ENCODE measurements at regions not wholly inside any gene's neighbourhood (a gene's known extent, or its start where the extent isn't known, plus 50 kb on each side); places are given as distances from the start of the nearest gene placed in this dataset.
A peak's percentile ranks its signal among the peaks of the same experiment; 100 is the strongest.

- 34% methylated on average over 2 of the region's 2 CpGs for WGBS (ENCODE audit: missing lambda C conversion rate)
Observed at GRCh38 chr9:71612889-71613288, 155.4 kb downstream of the CEMIP2 start.

GRCh38 chr9:71609448-71609830, 158.9 kb downstream of the CEMIP2 start:
- no peak overlapping the region for H3K4me3 ChIP-seq
- no peak overlapping the region; a peak in 1 of 6 replicates for H3K27ac ChIP-seq
- POLR2A ChIA-PET = no interaction called here
- DNase-seq (ENCODE audit: low read depth in 1 of 2, low spot score in 1 of 2) (no peak), FAIRE-seq (no peak), ATAC-seq (no peak)
- H3K4me2 ChIP-seq = peak overlapping the region; percentile 32; the same call in 1 of the 3 replicates
- WGBS (ENCODE audit: missing lambda C conversion rate) = 85% methylated on average over 1 of the region's 1 CpG
- H3K9me3 ChIP-seq = peaks cover 12% of the 10 kb centered on the region; the same call in 2 of the 3 replicates
- CTCF ChIA-PET = interaction anchor here (1.0 to 1.4 kb wide), 2 partner anchors 19 to 85 kb away, joined by 3 read pairs; no protein-coding TSS in a partner anchor
- peaks cover 18% of the 10 kb centered on the region for H3K4me1 ChIP-seq
- TF ChIP-seq USF2 (IDR thresholded peaks at IDR 0.05) (no peak), HDAC2 (IDR thresholded peaks at IDR 0.05) (no peak), TFCP2L1 (CRISPR knock-in tag; IDR thresholded peaks at IDR 0.05) (no peak), KDM5A (IDR thresholded peaks at IDR 0.05) (no peak), CBX8 (IDR thresholded peaks at IDR 0.05) (no peak), RNF2 (IDR thresholded peaks at IDR 0.05; ENCODE audit: borderline replicate concordance, low read depth) (no peak), RCOR1 (IDR thresholded peaks at IDR 0.05; ENCODE audit: low read depth, low read length) (no peak), CEBPB (IDR thresholded peaks at IDR 0.05) (no peak), CBX2 (IDR thresholded peaks at IDR 0.05; ENCODE audit: borderline replicate concordance, low read depth) (no peak), EHF (CRISPR knock-in tag; IDR thresholded peaks at IDR 0.05) (no peak), HES2 (IDR thresholded peaks at IDR 0.05) (no peak), POLR2A (IDR thresholded peaks at IDR 0.05; ENCODE audit: low read length) (no peak), NR3C1 (IDR thresholded peaks at IDR 0.05) (no peak), RFX5 (IDR thresholded peaks at IDR 0.05) (no peak), CHD2 (IDR thresholded peaks at IDR 0.05; ENCODE audit: low read length, partially characterized antibody) (no peak)

More at GRCh38 chr9:71612889-71613288, 155.4 kb downstream of the CEMIP2 start:
- peaks cover 18% of the 10 kb centered on the region; the same call in 2 of the 3 replicates for H3K9me3 ChIP-seq
- H3K4me1 ChIP-seq = peaks cover 11% of the 10 kb centered on the region; the same call in 2 of the 3 replicates
- no peak overlapping the region for H3K27ac ChIP-seq
- ChIA-PET POLR2A (no interaction called here), CTCF (interaction anchor here (0.9 to 3.5 kb wide), 5 partner anchors 8 to 206 kb away, joined by 3 to 17 read pairs (median 4); no protein-coding TSS in a partner anchor)
- no peak for ATAC-seq
- FAIRE-seq = no peak
- no peak overlapping the region for H3K4me2 ChIP-seq
- no peak for DNase-seq (ENCODE audit: low read depth in 1 of 2, low spot score in 1 of 2)
- TF ChIP-seq ESRRA (IDR thresholded peaks at IDR 0.05; ENCODE audit: borderline replicate concordance, low read length) = no peak
- TF ChIP-seq, protein P1, sequence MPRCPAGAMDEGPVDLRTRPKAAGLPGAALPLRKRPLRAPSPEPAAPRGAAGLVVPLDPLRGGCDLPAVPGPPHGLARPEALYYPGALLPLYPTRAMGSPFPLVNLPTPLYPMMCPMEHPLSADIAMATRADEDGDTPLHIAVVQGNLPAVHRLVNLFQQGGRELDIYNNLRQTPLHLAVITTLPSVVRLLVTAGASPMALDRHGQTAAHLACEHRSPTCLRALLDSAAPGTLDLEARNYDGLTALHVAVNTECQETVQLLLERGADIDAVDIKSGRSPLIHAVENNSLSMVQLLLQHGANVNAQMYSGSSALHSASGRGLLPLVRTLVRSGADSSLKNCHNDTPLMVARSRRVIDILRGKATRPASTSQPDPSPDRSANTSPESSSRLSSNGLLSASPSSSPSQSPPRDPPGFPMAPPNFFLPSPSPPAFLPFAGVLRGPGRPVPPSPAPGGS (IDR thresholded peaks at IDR 0.05) = no peak
- TF ChIP-seq, protein P2, sequence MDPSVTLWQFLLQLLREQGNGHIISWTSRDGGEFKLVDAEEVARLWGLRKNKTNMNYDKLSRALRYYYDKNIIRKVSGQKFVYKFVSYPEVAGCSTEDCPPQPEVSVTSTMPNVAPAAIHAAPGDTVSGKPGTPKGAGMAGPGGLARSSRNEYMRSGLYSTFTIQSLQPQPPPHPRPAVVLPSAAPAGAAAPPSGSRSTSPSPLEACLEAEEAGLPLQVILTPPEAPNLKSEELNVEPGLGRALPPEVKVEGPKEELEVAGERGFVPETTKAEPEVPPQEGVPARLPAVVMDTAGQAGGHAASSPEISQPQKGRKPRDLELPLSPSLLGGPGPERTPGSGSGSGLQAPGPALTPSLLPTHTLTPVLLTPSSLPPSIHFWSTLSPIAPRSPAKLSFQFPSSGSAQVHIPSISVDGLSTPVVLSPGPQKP (IDR thresholded peaks at IDR 0.05; ENCODE audit: low read depth, low read length) = no peak
- no peak for TF ChIP-seq KDM5A (IDR thresholded peaks at IDR 0.05)
- TF ChIP-seq RARB (CRISPR knock-in tag; IDR thresholded peaks at IDR 0.05) = no peak
- TF ChIP-seq HES2 (IDR thresholded peaks at IDR 0.05) = no peak
- no peak for TF ChIP-seq FOSL2 (IDR thresholded peaks at IDR 0.05)
- no peak for TF ChIP-seq FOSL2 (CRISPR knock-in tag; IDR thresholded peaks at IDR 0.05)
- no peak for TF ChIP-seq HEYL (CRISPR knock-in tag; IDR thresholded peaks at IDR 0.05)
- TF ChIP-seq HMGXB4 (CRISPR knock-in tag; IDR thresholded peaks at IDR 0.05; ENCODE audit: borderline replicate concordance) = no peak
- no peak for TF ChIP-seq HDAC2 (IDR thresholded peaks at IDR 0.05)
- TF ChIP-seq, protein P3, sequence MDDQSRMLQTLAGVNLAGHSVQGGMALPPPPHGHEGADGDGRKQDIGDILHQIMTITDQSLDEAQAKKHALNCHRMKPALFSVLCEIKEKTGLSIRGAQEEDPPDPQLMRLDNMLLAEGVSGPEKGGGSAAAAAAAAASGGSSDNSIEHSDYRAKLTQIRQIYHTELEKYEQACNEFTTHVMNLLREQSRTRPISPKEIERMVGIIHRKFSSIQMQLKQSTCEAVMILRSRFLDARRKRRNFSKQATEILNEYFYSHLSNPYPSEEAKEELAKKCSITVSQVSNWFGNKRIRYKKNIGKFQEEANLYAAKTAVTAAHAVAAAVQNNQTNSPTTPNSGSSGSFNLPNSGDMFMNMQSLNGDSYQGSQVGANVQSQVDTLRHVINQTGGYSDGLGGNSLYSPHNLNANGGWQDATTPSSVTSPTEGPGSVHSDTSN (IDR thresholded peaks at IDR 0.05) = no peak
- TF ChIP-seq, protein P4, sequence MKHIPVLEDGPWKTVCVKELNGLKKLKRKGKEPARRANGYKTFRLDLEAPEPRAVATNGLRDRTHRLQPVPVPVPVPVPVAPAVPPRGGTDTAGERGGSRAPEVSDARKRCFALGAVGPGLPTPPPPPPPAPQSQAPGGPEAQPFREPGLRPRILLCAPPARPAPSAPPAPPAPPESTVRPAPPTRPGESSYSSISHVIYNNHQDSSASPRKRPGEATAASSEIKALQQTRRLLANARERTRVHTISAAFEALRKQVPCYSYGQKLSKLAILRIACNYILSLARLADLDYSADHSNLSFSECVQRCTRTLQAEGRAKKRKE (CRISPR knock-in tag; IDR thresholded peaks at IDR 0.05; ENCODE audit: low read depth) = no peak
- no peak for TF ChIP-seq USF2 (IDR thresholded peaks at IDR 0.05)
- TF ChIP-seq JUN (IDR thresholded peaks at IDR 0.05) = no peak
- TF ChIP-seq ZNF302 (CRISPR knock-in tag; IDR thresholded peaks at IDR 0.05) = no peak
- no peak overlapping the region for H3K4me3 ChIP-seq

All from A549 (cell line).